K562 (cell line): ENCODE measurements at regions not wholly inside any gene's neighbourhood (a gene's known extent, or its start where the extent isn't known, plus 50 kb on each side); places are given as distances from the start of the nearest gene placed in this dataset.

Experiments
- ATAC-seq: fragments of 200-7000 bp; cut with Tn5 transposase; 3 replicates; pipeline ENCODE4 v1.9.1; 2020; ENCODE audit warnings: moderate library complexity
- BruUV-seq: library from RNA; stranded (reverse); fragments of 400-500 nt; replicated peaks from 2 replicates; lab custom pipeline; 2021; lab: Mats Ljungman, UMichigan
- CTCF ChIA-PET: fragments of 300-600 bp; formaldehyde crosslinking; extraction: SDS; loops from one replicate; lab custom pipeline; 2021; ENCODE audit warnings: low intra/inter-chr PET ratio; lab: Yijun Ruan, JAX
- POLR2A ChIA-PET: fragments of 300-600, 350-650 bp; sonication (Branson Sonifier 250); formaldehyde crosslinking; extraction: SDS; loops from one replicate; lab custom pipeline; 2021; ENCODE audit warnings: antibody characterized with exemption, inconsistent platforms; lab: Yijun Ruan, JAX
- DNase-seq, 4 experiments: peaks; one replicate each; pipeline versions ENCODE4 v3.0.0 to v3.0.0-alpha.2; 2011 to 2018; ENCODE audit warnings: low spot score in 3 of 4, mixed read lengths in 3 of 4; ENCODE audit errors: extremely low read depth in 1 of 4
- FAIRE-seq: peaks from 2 replicates; lab custom pipeline; 2011; peaks lifted over from hg19 to GRCh38; lab: Jason Lieb, UNC
- H2AFZ ChIP-seq: 2 replicates; pipeline ENCODE4 v1.6.0; 2011; ENCODE audit warnings: low read depth, low read length, control low read depth, inconsistent platforms
- H3K27ac ChIP-seq: fragments of 200-600 bp; 3 replicates; pipeline ENCODE4 v1.8.0; 2011; ENCODE audit warnings: low read depth, mild to moderate bottlenecking, control low read depth, inconsistent platforms, low read length, moderate library complexity, mixed read lengths; ENCODE audit errors: extremely low read depth
- H3K27me3 ChIP-seq, 2 experiments: fragments of 300-600 bp in 1 of 2; 2 replicates in 1 of 2; 3 replicates in 1 of 2; pipeline versions ENCODE4 v1.6.0 to v1.8.0; 2011; ENCODE audit warnings: inconsistent platforms in 2 of 2, low read length in 2 of 2, mild to moderate bottlenecking in 1 of 2, mixed read lengths in 1 of 2, moderate library complexity in 1 of 2; ENCODE audit not compliant: control insufficient read depth in 2 of 2, insufficient read depth in 2 of 2
- H3K36me3 ChIP-seq: fragments of 300-600 bp; 3 replicates; pipeline ENCODE4 v1.8.0; 2011; ENCODE audit warnings: mild to moderate bottlenecking, low read length, inconsistent platforms; ENCODE audit not compliant: control insufficient read depth, insufficient read depth
- H3K4me1 ChIP-seq, 2 experiments: fragments of 200-600 bp in 1 of 2; replicated peaks in 1 of 2; 2 replicates in 1 of 2; 3 replicates in 1 of 2; pipeline versions ENCODE4 v1.5.1 to v1.8.0; 2011; ENCODE audit warnings: inconsistent platforms in 2 of 2, low read length in 2 of 2, mild to moderate bottlenecking in 1 of 2, mixed read lengths in 1 of 2, moderate library complexity in 1 of 2; ENCODE audit not compliant: control insufficient read depth in 2 of 2, insufficient read depth in 2 of 2
- H3K4me2 ChIP-seq: 2 replicates; pipeline ENCODE4 v1.6.1; 2011; ENCODE audit warnings: low read length, control low read depth, inconsistent platforms, mixed read lengths; ENCODE audit not compliant: insufficient read depth
- H3K4me3 ChIP-seq: fragments of 200-600 bp; sonication (generic), shearing (Covaris generic); 2 replicates; pipeline ENCODE4 v1.5.1; 2016; ENCODE audit warnings: control low read depth, inconsistent platforms
- H3K79me2 ChIP-seq: fragments of 200-600 bp; 3 replicates; pipeline ENCODE4 v1.8.0; 2011; ENCODE audit warnings: low read length, inconsistent platforms; ENCODE audit not compliant: control insufficient read depth, insufficient read depth
- H3K9ac ChIP-seq, 2 experiments: 2 replicates each; pipeline versions ENCODE4 v1.6.0 to v1.6.1; 2011; ENCODE audit warnings: low read depth in 2 of 2, low read length in 2 of 2, control low read depth in 1 of 2, inconsistent platforms in 1 of 2, mild to moderate bottlenecking in 1 of 2, mixed read lengths in 1 of 2; ENCODE audit not compliant: insufficient read depth in 1 of 2
- H3K9me1 ChIP-seq: one replicate; pipeline ENCODE4 v1.6.0; 2011; ENCODE audit warnings: inconsistent platforms, mild to moderate bottlenecking, low read length, moderate library complexity; ENCODE audit not compliant: control insufficient read depth, insufficient read depth
- H3K9me3 ChIP-seq: replicated peaks from 2 replicates; pipeline ENCODE4 v1.5.1; 2011; ENCODE audit warnings: low read depth, low read length, inconsistent platforms; ENCODE audit not compliant: control insufficient read depth, insufficient read depth
- H4K20me1 ChIP-seq: replicated peaks from 2 replicates; pipeline ENCODE4 v1.6.1; 2011; ENCODE audit warnings: low read length, inconsistent platforms, mixed read lengths; ENCODE audit not compliant: control insufficient read depth, insufficient read depth
- EWSR1 ChIP-seq: fragments of 450-650 bp; IDR thresholded peaks from 2 replicates; pipeline ENCODE4 v1.6.1; 2018; ENCODE audit warnings: borderline replicate concordance, mild to moderate bottlenecking, low read depth, moderate library complexity; ENCODE audit not compliant: partially characterized antibody
- LARP7 ChIP-seq: fragments of 450-650 bp; IDR thresholded peaks from 2 replicates; pipeline ENCODE4 v1.6.1; 2016
- TARDBP ChIP-seq: fragments of 450-650 bp; IDR thresholded peaks from 2 replicates; pipeline ENCODE4 v1.6.1; 2016
- WGBS: fragments of 100-300 bp; shearing (Covaris generic); methylation state at CpG from one replicate; pipeline ENCODE4 v1.1.6; 2016; ENCODE audit warnings: low coverage, mixed read lengths; ENCODE audit not compliant: insufficient coverage; ENCODE audit errors: missing lambda C conversion rate; 5-methylcytosine and 5-hydroxymethylcytosine counted together
- in situ Hi-C: fragments of 300-500 bp; cut with MboI; formaldehyde crosslinking; loops from 4 replicates; pipeline ENCODE4 v1.15.0; 2018; ENCODE audit warnings: inconsistent platforms, mixed read lengths
- intact Hi-C: fragments of 100-400 bp; cut with micrococcal nuclease; formaldehyde crosslinking; loops from 2 replicates; pipeline ENCODE4 v1.14.2; 2022
- TF ChIP-seq, protein P1 (sequence below), 2 experiments: fragments of 200-800 bp in 1 of 2; sonication (Bioruptor generic) in 1 of 2; sonication (generic) in 1 of 2; formaldehyde crosslinking in 1 of 2; IDR thresholded peaks in 1 of 2; conservative IDR thresholded peaks in 1 of 2; 2 replicates each; pipeline versions ENCODE4 v1.5.0 to v1.6.1; 2016 to 2020; ENCODE audit warnings: missing compliant biosample characterization in 1 of 2, missing genetic modification characterization in 1 of 2, missing genetic modification reagents in 1 of 2

- Histone ChIP-seq H3K27ac (no peak overlapping the region), H3K4me1 (no peaks in the 10 kb centered on the region), H3K9me1 (no peaks in the 10 kb centered on the region), H2AFZ (no peak overlapping the region), H3K36me3 (no peaks in the 10 kb centered on the region), H4K20me1 (no peaks in the 10 kb centered on the region), H3K27me3 (no peaks in the 10 kb centered on the region), H3K4me2 (no peak overlapping the region), H3K4me3 (no peak overlapping the region), H3K9ac (no peak overlapping the region), H3K9me3 (no peaks in the 10 kb centered on the region), H3K79me2 (no peaks in the 10 kb centered on the region)
- no TSS peak for BruUV-seq
- DNase-seq = no peak
- TF ChIP-seq, protein P1, sequence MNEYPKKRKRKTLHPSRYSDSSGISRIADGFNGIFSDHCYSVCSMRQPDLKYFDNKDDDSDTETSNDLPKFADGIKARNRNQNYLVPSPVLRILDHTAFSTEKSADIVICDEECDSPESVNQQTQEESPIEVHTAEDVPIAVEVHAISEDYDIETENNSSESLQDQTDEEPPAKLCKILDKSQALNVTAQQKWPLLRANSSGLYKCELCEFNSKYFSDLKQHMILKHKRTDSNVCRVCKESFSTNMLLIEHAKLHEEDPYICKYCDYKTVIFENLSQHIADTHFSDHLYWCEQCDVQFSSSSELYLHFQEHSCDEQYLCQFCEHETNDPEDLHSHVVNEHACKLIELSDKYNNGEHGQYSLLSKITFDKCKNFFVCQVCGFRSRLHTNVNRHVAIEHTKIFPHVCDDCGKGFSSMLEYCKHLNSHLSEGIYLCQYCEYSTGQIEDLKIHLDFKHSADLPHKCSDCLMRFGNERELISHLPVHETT (CRISPR knock-in tag; conservative IDR thresholded peaks at IDR 0.05 in 1 of 2, IDR thresholded peaks at IDR 0.05 in 1 of 2) = no peak
- TF ChIP-seq LARP7 = no peak
- no peak for TF ChIP-seq EWSR1
- no peak for TF ChIP-seq TARDBP
- ATAC-seq = no peak
- intact Hi-C loops = no loop called here
- no peak for FAIRE-seq
- in situ Hi-C loops = no loop called here
- ChIA-PET POLR2A (no interaction called here), CTCF (no interaction called here)
- WGBS = 7% methylated on average over 1 of the region's 1 CpG
These were observed 298.3 kb upstream of the TGFBR2 start for GRCh38 chr3:30308131-30308530.
